ENCODE measurements at regions not wholly inside any gene's neighbourhood (a gene's known extent, or its start where the extent isn't known, plus 50 kb on each side); places are given as distances from the start of the nearest gene placed in this dataset.
"Not testable (repeated sequence)": the region's sequence is repeated elsewhere in the genome, so short reads cannot be mapped to it uniquely, and the experiment has no call there.

- not testable (repeated sequence) for DNase-seq (ENCODE audit: low read depth, low spot score)
Measured at GRCh38 chrX:76774912-76775311, 347.4 kb downstream of the MAGEE1 start.

- DNase-seq (ENCODE audit: low read depth, low spot score) = no peak
Measured at GRCh38 chrX:76796311-76796710, 368.8 kb downstream of the MAGEE1 start.

- no peak for DNase-seq (ENCODE audit: low read depth, low spot score)
Measured at GRCh38 chrX:76802708-76803107, 375.2 kb downstream of the MAGEE1 start.

GRCh38 chrX:76815754-76816153, 388.2 kb downstream of the MAGEE1 start:
- no peak for DNase-seq (ENCODE audit: low read depth, low spot score)

- DNase-seq (ENCODE audit: low read depth, low spot score) = not testable (repeated sequence)
Measured at GRCh38 chrX:76817279-76817678, 389.8 kb downstream of the MAGEE1 start.

GRCh38 chrX:76821276-76821675, 393.8 kb downstream of the MAGEE1 start:
- no peak for DNase-seq (ENCODE audit: low read depth, low spot score)

GRCh38 chrX:76827672-76828071, 400.2 kb downstream of the MAGEE1 start:
- DNase-seq (ENCODE audit: low read depth, low spot score) = no peak

GRCh38 chrX:76840902-76841301, 413.4 kb downstream of the MAGEE1 start:
- DNase-seq (ENCODE audit: low read depth, low spot score) = not testable (repeated sequence)

GRCh38 chrX:76850851-76851250, 423.3 kb downstream of the MAGEE1 start:
- DNase-seq (ENCODE audit: low read depth, low spot score) = no peak

GRCh38 chrX:76862509-76862908, 435.0 kb downstream of the MAGEE1 start:
- no peak for DNase-seq (ENCODE audit: low read depth, low spot score)

GRCh38 chrX:76893930-76894329, 466.4 kb downstream of the MAGEE1 start:
- DNase-seq (ENCODE audit: low read depth, low spot score) = no peak

- DNase-seq (ENCODE audit: low read depth, low spot score) = no peak
Measured at GRCh38 chrX:76915836-76916235, 488.3 kb downstream of the MAGEE1 start.

GRCh38 chrX:76918033-76918432, 490.5 kb downstream of the MAGEE1 start:
- DNase-seq (ENCODE audit: low read depth, low spot score) = no peak

GRCh38 chrX:76919761-76920160, 492.3 kb downstream of the MAGEE1 start:
- DNase-seq (ENCODE audit: low read depth, low spot score) = no peak

GRCh38 chrX:76920607-76921006, 493.1 kb downstream of the MAGEE1 start:
- DNase-seq (ENCODE audit: low read depth, low spot score) = no peak

GRCh38 chrX:76921176-76921575, 493.7 kb downstream of the MAGEE1 start:
- DNase-seq (ENCODE audit: low read depth, low spot score) = no peak

- no peak for DNase-seq (ENCODE audit: low read depth, low spot score)
Measured at GRCh38 chrX:76922100-76922499, 494.6 kb downstream of the MAGEE1 start.

- not testable (repeated sequence) for DNase-seq (ENCODE audit: low read depth, low spot score)
Measured at GRCh38 chrX:76924616-76925015, 497.1 kb downstream of the MAGEE1 start.

GRCh38 chrX:76931518-76931917, 504.0 kb downstream of the MAGEE1 start:
- DNase-seq (ENCODE audit: low read depth, low spot score) = no peak

GRCh38 chrX:76957485-76957884, 489.7 kb upstream of the FGF16 start:
- DNase-seq (ENCODE audit: low read depth, low spot score) = no peak

- no peak for DNase-seq (ENCODE audit: low read depth, low spot score)
Measured at GRCh38 chrX:76971393-76972376, 475.5 kb upstream of the FGF16 start.

- DNase-seq (ENCODE audit: low read depth, low spot score) = no peak
Measured at GRCh38 chrX:76977452-76977851, 469.7 kb upstream of the FGF16 start.

GRCh38 chrX:76987381-76987780, 459.8 kb upstream of the FGF16 start:
- no peak for DNase-seq (ENCODE audit: low read depth, low spot score)
